ENCODE measurements at regions not wholly inside any gene's neighbourhood (a gene's known extent, or its start where the extent isn't known, plus 50 kb on each side); places are given as distances from the start of the nearest gene placed in this dataset.

DNA sequence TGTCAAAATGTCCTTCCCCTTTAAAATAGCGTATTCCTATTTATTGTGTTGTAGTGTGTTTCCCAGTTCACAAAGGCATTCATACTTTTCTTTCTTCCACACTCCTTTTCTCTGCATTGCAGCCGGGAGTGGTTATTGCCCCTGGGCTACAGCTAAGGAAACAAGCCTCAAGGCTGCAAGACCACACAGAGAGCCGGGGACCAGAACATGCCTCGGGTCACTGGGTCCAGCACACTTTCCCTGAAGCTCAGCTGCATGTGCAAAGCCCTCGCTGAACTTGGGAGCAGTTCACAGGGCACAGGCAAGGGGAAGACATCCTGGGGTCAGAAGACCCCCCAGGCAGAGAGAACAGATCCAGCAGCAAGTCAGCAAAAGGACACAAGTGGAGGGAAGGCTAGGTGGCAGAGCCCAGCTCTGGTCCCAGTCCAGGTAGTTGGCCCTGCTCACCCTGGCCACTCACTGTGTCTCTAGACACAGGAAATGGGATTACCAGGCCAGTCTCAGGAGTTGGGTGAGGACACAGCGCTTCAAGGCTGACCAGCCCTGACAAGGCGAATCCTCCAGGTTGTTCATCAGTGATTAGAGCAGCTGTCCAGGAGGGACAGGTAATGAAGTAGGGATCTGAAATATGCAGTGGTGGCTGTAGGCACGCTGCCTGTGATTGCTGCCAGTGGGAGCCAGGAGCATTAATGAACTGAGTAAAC is 118.2 kb downstream of the CD83 start:
- TF ChIP-seq, protein P1, sequence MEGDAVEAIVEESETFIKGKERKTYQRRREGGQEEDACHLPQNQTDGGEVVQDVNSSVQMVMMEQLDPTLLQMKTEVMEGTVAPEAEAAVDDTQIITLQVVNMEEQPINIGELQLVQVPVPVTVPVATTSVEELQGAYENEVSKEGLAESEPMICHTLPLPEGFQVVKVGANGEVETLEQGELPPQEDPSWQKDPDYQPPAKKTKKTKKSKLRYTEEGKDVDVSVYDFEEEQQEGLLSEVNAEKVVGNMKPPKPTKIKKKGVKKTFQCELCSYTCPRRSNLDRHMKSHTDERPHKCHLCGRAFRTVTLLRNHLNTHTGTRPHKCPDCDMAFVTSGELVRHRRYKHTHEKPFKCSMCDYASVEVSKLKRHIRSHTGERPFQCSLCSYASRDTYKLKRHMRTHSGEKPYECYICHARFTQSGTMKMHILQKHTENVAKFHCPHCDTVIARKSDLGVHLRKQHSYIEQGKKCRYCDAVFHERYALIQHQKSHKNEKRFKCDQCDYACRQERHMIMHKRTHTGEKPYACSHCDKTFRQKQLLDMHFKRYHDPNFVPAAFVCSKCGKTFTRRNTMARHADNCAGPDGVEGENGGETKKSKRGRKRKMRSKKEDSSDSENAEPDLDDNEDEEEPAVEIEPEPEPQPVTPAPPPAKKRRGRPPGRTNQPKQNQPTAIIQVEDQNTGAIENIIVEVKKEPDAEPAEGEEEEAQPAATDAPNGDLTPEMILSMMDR (conservative IDR thresholded peaks at IDR 0.05) = no peak
- TF ChIP-seq EZH2 (IDR thresholded peaks at IDR 0.05; ENCODE audit: low read depth) = no peak
